Loucy (cell line): ENCODE measurements at regions not wholly inside any gene's neighbourhood (a gene's known extent, or its start where the extent isn't known, plus 50 kb on each side); places are given as distances from the start of the nearest gene placed in this dataset.

ENCODE experiments used
- H2AFZ ChIP-seq: fragments of 200-600 bp; sonication (generic); 2 replicates; pipeline ENCODE4 v1.6.0; 2016; ENCODE audit warnings: antibody characterized with exemption, mild to moderate bottlenecking, low read length, moderate library complexity
- H3F3A ChIP-seq: fragments of 200-600 bp; 2 replicates; pipeline ENCODE4 v1.6.0; 2016; ENCODE audit warnings: antibody characterized with exemption, low read depth, mild to moderate bottlenecking
- H3K27me3 ChIP-seq: fragments of 200-600 bp; sonication (generic); 2 replicates; pipeline ENCODE4 v1.6.1; 2014; ENCODE audit warnings: low read length, mild to moderate bottlenecking; ENCODE audit not compliant: insufficient read depth, poor library complexity, severe bottlenecking
- H3K36me3 ChIP-seq: fragments of 200-600 bp; sonication (generic); 2 replicates; pipeline ENCODE4 v1.6.1; 2016; ENCODE audit warnings: low read length; ENCODE audit not compliant: insufficient read depth
- H3K4me1 ChIP-seq: fragments of 200-600 bp; sonication (generic); 2 replicates; pipeline ENCODE4 v1.5.1; 2014; ENCODE audit warnings: low read length, mild to moderate bottlenecking; ENCODE audit not compliant: insufficient read depth, poor library complexity, severe bottlenecking
- H3K4me2 ChIP-seq: fragments of 200-600 bp; sonication (generic); 2 replicates; pipeline ENCODE4 v1.6.0; 2014; ENCODE audit warnings: antibody characterized with exemption, low read length, low read depth, mild to moderate bottlenecking; ENCODE audit not compliant: poor library complexity, severe bottlenecking
- H3K4me3 ChIP-seq: fragments of 200-600 bp; sonication (generic); 2 replicates; pipeline ENCODE4 v1.5.1; 2014; ENCODE audit warnings: low read length, mild to moderate bottlenecking, mixed read lengths; ENCODE audit not compliant: poor library complexity, severe bottlenecking
- H3K79me2 ChIP-seq: fragments of 200-600 bp; sonication (generic); 2 replicates; pipeline ENCODE4 v1.6.1; 2014; ENCODE audit warnings: low read length; ENCODE audit not compliant: insufficient read depth
- H3K9ac ChIP-seq: fragments of 200-600 bp; sonication (generic); 2 replicates; pipeline ENCODE4 v1.6.0; 2014; ENCODE audit warnings: mild to moderate bottlenecking, low read depth, low read length, moderate library complexity; ENCODE audit not compliant: poor library complexity, severe bottlenecking
- H3K9me2 ChIP-seq: fragments of 200-600 bp; sonication (generic); replicated peaks from 2 replicates; pipeline ENCODE4 v1.6.1; 2016; ENCODE audit warnings: low read depth, low read length, mixed read lengths
- H3K9me3 ChIP-seq: fragments of 200-600 bp; sonication (generic); 2 replicates; pipeline ENCODE4 v1.6.1; 2014; ENCODE audit warnings: mild to moderate bottlenecking, antibody characterized with exemption, low read length, low read depth; ENCODE audit not compliant: insufficient read depth
- H4K20me1 ChIP-seq: fragments of 200-600 bp; sonication (generic); 2 replicates; pipeline ENCODE4 v1.6.0; 2014; ENCODE audit warnings: antibody characterized with exemption, low read length, mild to moderate bottlenecking; ENCODE audit not compliant: insufficient read depth, poor library complexity, severe bottlenecking
- CTCF ChIP-seq: fragments of 200-600 bp; sonication (generic); conservative IDR thresholded peaks from 2 replicates; pipeline ENCODE4 v1.5.1; 2014; ENCODE audit warnings: mild to moderate bottlenecking, antibody characterized with exemption, low read length
- EZH2phosphoT487 ChIP-seq: fragments of 200-600 bp; IDR thresholded peaks from 2 replicates; pipeline ENCODE4 v1.6.1; 2018; ENCODE audit warnings: antibody characterized with exemption, mild to moderate bottlenecking, moderate library complexity, borderline replicate concordance

- H2AFZ ChIP-seq: no peak overlapping the region
These were observed 203.4 kb upstream of the MIR17HG start for GRCh38 chr13:91144054-91144453.

DNA sequence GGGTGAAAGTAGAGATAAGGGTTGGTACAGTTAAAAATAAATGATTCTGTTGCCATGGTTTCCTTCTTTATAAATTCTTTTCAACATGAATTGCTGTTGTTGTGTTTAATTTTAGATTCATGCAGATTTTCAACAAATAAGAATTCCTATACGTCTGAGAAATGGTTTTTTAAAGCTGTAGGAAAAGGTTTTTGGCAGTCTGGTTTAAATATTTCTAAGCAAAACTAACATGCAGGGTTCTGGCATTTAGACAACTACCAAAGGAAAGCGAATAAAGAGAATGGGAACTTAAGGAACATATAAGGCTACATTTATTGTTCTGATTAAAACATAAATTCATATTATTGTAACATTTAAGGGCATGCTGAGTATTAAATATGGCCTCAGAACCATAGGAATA is 203.0 kb upstream of the MIR17HG start:
- Histone ChIP-seq H2AFZ (no peak overlapping the region), H3K36me3 (no peaks in the 10 kb centered on the region), H3K27me3 (no peaks in the 10 kb centered on the region), H3K4me3 (no peak overlapping the region), H3K4me2 (no peak overlapping the region), H3K4me1 (no peaks in the 10 kb centered on the region), H3K9me3 (no peaks in the 10 kb centered on the region), H3K9ac (no peak overlapping the region), H3F3A (no peaks in the 10 kb centered on the region), H3K9me2 (no peaks in the 10 kb centered on the region), H4K20me1 (no peaks in the 10 kb centered on the region), H3K79me2 (no peaks in the 10 kb centered on the region)
- TF ChIP-seq EZH2phosphoT487 (no peak), CTCF (no peak)

More at GRCh38 chr13:91144054-91144453, 203.4 kb upstream of the MIR17HG start:
- Histone ChIP-seq H3K27me3 (no peaks in the 10 kb centered on the region), H4K20me1 (no peaks in the 10 kb centered on the region), H3K9me2 (no peaks in the 10 kb centered on the region), H3K4me2 (no peak overlapping the region), H3K79me2 (no peaks in the 10 kb centered on the region), H3K4me3 (no peak overlapping the region), H3K4me1 (no peaks in the 10 kb centered on the region), H3K9me3 (no peaks in the 10 kb centered on the region), H3F3A (no peaks in the 10 kb centered on the region), H3K9ac (no peak overlapping the region), H3K36me3 (no peaks in the 10 kb centered on the region)
- TF ChIP-seq EZH2phosphoT487: no peak
- no peak for TF ChIP-seq CTCF

- Histone ChIP-seq H3K9me2 (no peaks in the 10 kb centered on the region), H3K27me3 (no peaks in the 10 kb centered on the region), H3K36me3 (no peaks in the 10 kb centered on the region)
These were observed 201.8 kb upstream of the MIR17HG start for GRCh38 chr13:91145571-91146205.

More at GRCh38 chr13:91145571-91146205, 201.8 kb upstream of the MIR17HG start:
- H3K9ac ChIP-seq: no peak overlapping the region
- no peak overlapping the region for H3K4me3 ChIP-seq
- no peak for TF ChIP-seq EZH2phosphoT487
- no peak for TF ChIP-seq CTCF
- H3K4me1 ChIP-seq: no peaks in the 10 kb centered on the region
- H4K20me1 ChIP-seq: no peaks in the 10 kb centered on the region
- no peaks in the 10 kb centered on the region for H3K79me2 ChIP-seq
- H3F3A ChIP-seq: no peaks in the 10 kb centered on the region
- H2AFZ ChIP-seq: no peak overlapping the region
- H3K4me2 ChIP-seq: no peak overlapping the region
- H3K9me3 ChIP-seq: no peaks in the 10 kb centered on the region
